K562 (cell line): ENCODE measurements at regions not wholly inside any gene's neighbourhood (a gene's known extent, or its start where the extent isn't known, plus 50 kb on each side); places are given as distances from the start of the nearest gene placed in this dataset.

Source experiments
- CEBPZ ChIP-seq: fragments of 150-350 bp; IDR thresholded peaks from 2 replicates; pipeline ENCODE4 v1.6.1; 2014; ENCODE audit warnings: low read depth, mild to moderate bottlenecking, low read length, borderline replicate concordance
- CHD2 ChIP-seq: IDR thresholded peaks from 2 replicates; pipeline ENCODE4 v1.6.1; 2011; ENCODE audit warnings: low read depth, low read length
- CTCF ChIP-seq, 3 experiments: IDR thresholded peaks in 2 of 3; conservative IDR thresholded peaks in 1 of 3; 2 replicates each; pipeline ENCODE4 v1.5.1; 2011 to 2012; ENCODE audit warnings: low read length in 3 of 3, mild to moderate bottlenecking in 3 of 3, control low read depth in 2 of 3, improper control_type of control experiment in 1 of 3, inconsistent platforms in 1 of 3, low read depth in 1 of 3, mixed read lengths in 1 of 3, moderate library complexity in 1 of 3; ENCODE audit not compliant: insufficient read depth in 2 of 3
- HMGXB4 ChIP-seq: sonication (generic); formaldehyde crosslinking; IDR thresholded peaks from 2 replicates; pipeline ENCODE4 v1.8.1; 2023; ENCODE audit warnings: mild to moderate bottlenecking, missing genetic modification reagents
- HSF4 ChIP-seq: fragments of 250-450 bp; sonication (Bioruptor Pico); IDR thresholded peaks from 2 replicates; pipeline ENCODE4 v2.1.2; 2022; ENCODE audit warnings: mild to moderate bottlenecking, moderate library complexity, borderline replicate concordance
- LARP7 ChIP-seq: fragments of 450-650 bp; IDR thresholded peaks from 2 replicates; pipeline ENCODE4 v1.6.1; 2016
- OTX1 ChIP-seq: fragments of 450-650 bp; formaldehyde crosslinking; IDR thresholded peaks from 2 replicates; pipeline ENCODE4 v1.4.0; 2022; ENCODE audit warnings: mild to moderate bottlenecking
- POLR2A ChIP-seq: fragments of 450-650 bp; conservative IDR thresholded peaks from 2 replicates; pipeline ENCODE4 v1.6.1; 2016
- SIN3A ChIP-seq, 2 experiments: fragments of 150-350 bp in 1 of 2; IDR thresholded peaks; 2 replicates each; pipeline ENCODE4 v1.6.1; 2011 to 2016; ENCODE audit warnings: borderline replicate concordance in 2 of 2, low read depth in 2 of 2, low read length in 2 of 2, mild to moderate bottlenecking in 2 of 2, moderate library complexity in 2 of 2; ENCODE audit not compliant: control insufficient read depth in 1 of 2
- STAT5B ChIP-seq: fragments of 250-450 bp; sonication (Bioruptor Pico); IDR thresholded peaks from 2 replicates; pipeline ENCODE4 v1.8.0; 2021; ENCODE audit warnings: mild to moderate bottlenecking, inconsistent platforms
- TBL1XR1 ChIP-seq, 2 experiments: IDR thresholded peaks; 2 replicates each; pipeline ENCODE4 v1.6.1; 2012; ENCODE audit warnings: improper control_type of control experiment in 2 of 2, low read length in 2 of 2, mild to moderate bottlenecking in 1 of 2
- ZFP36 ChIP-seq: fragments of 150-350 bp; IDR thresholded peaks from 2 replicates; pipeline ENCODE4 v1.6.1; 2018; ENCODE audit warnings: low read length, low read depth; ENCODE audit not compliant: partially characterized antibody
- ZNF324 ChIP-seq: fragments of 250-450 bp; sonication (Bioruptor Pico); IDR thresholded peaks from 2 replicates; pipeline ENCODE4 v1.4.0; 2020; ENCODE audit warnings: mild to moderate bottlenecking

GRCh38 chr4:179040259-179040658 is 1598.0 kb upstream of the AGA start:
- TF ChIP-seq TBL1XR1 (IDR thresholded peaks at IDR 0.05; ENCODE audit: low read length in 2 of 2) (no peak), LARP7 (no peak), ZNF324 (CRISPR knock-in tag) (no peak), CTCF (IDR thresholded peaks at IDR 0.05 in 2 of 3, conservative IDR thresholded peaks at IDR 0.05 in 1 of 3; ENCODE audit: insufficient read depth in 2 of 3, low read depth in 1 of 3, low read length in 3 of 3) (no peak), CHD2 (no peak), OTX1 (CRISPR knock-in tag) (no peak), HMGXB4 (CRISPR knock-in tag) (no peak), STAT5B (CRISPR knock-in tag) (no peak), SIN3A (IDR thresholded peaks at IDR 0.05; ENCODE audit: borderline replicate concordance in 2 of 2, control insufficient read depth in 1 of 2, low read depth in 2 of 2, low read length in 2 of 2) (no peak), HSF4 (CRISPR knock-in tag) (no peak), POLR2A (no peak), ZFP36 (no peak), CEBPZ (no peak)
